GM18505 (cell line): ENCODE measurements at regions not wholly inside any gene's neighbourhood (a gene's known extent, or its start where the extent isn't known, plus 50 kb on each side); places are given as distances from the start of the nearest gene placed in this dataset.

Experiments
- ATAC-seq: cut with Tn5 transposase; IDR thresholded peaks from one replicate; pipeline ENCODE4 v1.9.1; 2021; ENCODE audit not compliant: unreplicated experiment
- POLR2A ChIP-seq: IDR thresholded peaks from 4 replicates; pipeline ENCODE4 v1.6.1; 2011; ENCODE audit warnings: borderline replicate concordance; ENCODE audit not compliant: insufficient read depth, insufficient read length; ENCODE audit errors: extremely low read depth

- no peak for ATAC-seq
- no peak for TF ChIP-seq POLR2A
These were observed 682.4 kb upstream of the GRIA3 start for GRCh38 chrX:122501652-122502051.

- ATAC-seq, result no peak
- TF ChIP-seq POLR2A, result no peak
These were observed 680.1 kb upstream of the GRIA3 start for GRCh38 chrX:122504026-122504425.

- TF ChIP-seq POLR2A, result no peak
- no peak for ATAC-seq
These were observed 671.5 kb upstream of the GRIA3 start for GRCh38 chrX:122512561-122513072.

GRCh38 chrX:122517786-122518185, 666.3 kb upstream of the GRIA3 start:
- ATAC-seq, result no peak
- TF ChIP-seq POLR2A, result no peak

- ATAC-seq, result no peak
These were observed 638.3 kb upstream of the GRIA3 start for GRCh38 chrX:122545778-122546177.

GRCh38 chrX:122546269-122546668, 637.8 kb upstream of the GRIA3 start:
- no peak for TF ChIP-seq POLR2A
- ATAC-seq, result no peak

More at GRCh38 chrX:122545778-122546177, 638.3 kb upstream of the GRIA3 start:
- no peak for TF ChIP-seq POLR2A

GRCh38 chrX:122552286-122552800, 631.7 kb upstream of the GRIA3 start:
- TF ChIP-seq POLR2A, result no peak

GRCh38 chrX:122555925-122556324, 628.2 kb upstream of the GRIA3 start:
- no peak for ATAC-seq
- no peak for TF ChIP-seq POLR2A

More at GRCh38 chrX:122552286-122552800, 631.7 kb upstream of the GRIA3 start:
- ATAC-seq, result no peak

GRCh38 chrX:122565952-122566351, 618.1 kb upstream of the GRIA3 start:
- TF ChIP-seq POLR2A, result no peak
- no peak for ATAC-seq

- no peak for ATAC-seq
These were observed 617.7 kb upstream of the GRIA3 start for GRCh38 chrX:122566401-122566800.

GRCh38 chrX:122567911-122568310, 616.2 kb upstream of the GRIA3 start:
- ATAC-seq, result no peak
- no peak for TF ChIP-seq POLR2A

More at GRCh38 chrX:122566401-122566800, 617.7 kb upstream of the GRIA3 start:
- no peak for TF ChIP-seq POLR2A

GRCh38 chrX:122572461-122572860, 611.6 kb upstream of the GRIA3 start:
- no peak for TF ChIP-seq POLR2A
- ATAC-seq, result no peak

- ATAC-seq, result no peak
These were observed 605.0 kb upstream of the GRIA3 start for GRCh38 chrX:122579036-122579435.

GRCh38 chrX:122579526-122579925, 604.6 kb upstream of the GRIA3 start:
- no peak for ATAC-seq
- no peak for TF ChIP-seq POLR2A

More at GRCh38 chrX:122579036-122579435, 605.0 kb upstream of the GRIA3 start:
- TF ChIP-seq POLR2A, result no peak
